Right atrium auricular region (tissue), 2 donors: ENCODE measurements at regions not wholly inside any gene's neighbourhood (a gene's known extent, or its start where the extent isn't known, plus 50 kb on each side); places are given as distances from the start of the nearest gene placed in this dataset.

Source experiments
- DNase-seq: peaks from one replicate; pipeline ENCODE4 v3.0.0-alpha.2; 2019; ENCODE audit warnings: low spot score
- H3K27ac ChIP-seq, 2 donors: fragments of 200-600 bp; sonication (generic); 1 replicate in 1 of 2; 2 replicates in 1 of 2; pipeline ENCODE4 v1.5.1; 2016 to 2019
- H3K27me3 ChIP-seq, 2 donors: fragments of 200-600 bp; sonication (generic); one replicate each; pipeline versions ENCODE4 v1.5.1 to v1.6.0; 2017 to 2019
- H3K36me3 ChIP-seq: fragments of 200-600 bp; sonication (generic); one replicate; pipeline ENCODE4 v1.5.1; 2016
- H3K4me1 ChIP-seq, 2 donors: fragments of 200-600 bp; sonication (generic); one replicate each; pipeline versions ENCODE4 v1.5.1 to v1.6.0; 2017 to 2019
- H3K4me3 ChIP-seq, 2 donors: fragments of 200-600 bp; sonication (generic); 1 replicate in 1 of 2; 2 replicates in 1 of 2; pipeline ENCODE4 v1.5.1; 2017 to 2019; ENCODE audit warnings: mild to moderate bottlenecking in 1 of 2, moderate library complexity in 1 of 2
- H3K9me3 ChIP-seq, 2 donors: fragments of 200-600 bp; sonication (generic); one replicate each; pipeline ENCODE4 v1.5.1; 2019
- CTCF ChIP-seq, 2 donors: fragments of 200-600 bp; sonication (generic); IDR thresholded peaks; one replicate each; pipeline ENCODE4 v1.5.1; 2019; ENCODE audit warnings: antibody characterized with exemption in 2 of 2

DNA sequence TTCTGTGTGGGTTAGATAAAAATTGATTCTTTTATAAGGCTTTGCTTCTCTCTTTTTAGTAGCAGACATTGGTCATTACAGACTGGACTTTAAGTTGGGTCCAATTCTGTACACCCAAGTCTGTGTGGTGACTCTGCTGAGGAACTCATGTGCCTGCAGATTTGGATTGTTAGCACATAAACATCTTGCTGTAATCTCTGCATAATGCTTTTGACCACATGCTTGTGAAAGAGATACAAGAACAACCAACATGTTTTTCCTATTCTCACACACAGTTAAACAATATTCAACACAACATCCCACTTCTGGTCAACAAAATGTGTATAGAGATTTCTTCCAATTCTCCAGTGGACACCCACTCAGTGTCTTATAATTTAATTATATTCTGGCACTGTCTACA is 270.1 kb downstream of the RDH14 start:
- Histone ChIP-seq H3K9me3 (no peaks in the 10 kb centered on the region), H3K4me3 (no peak overlapping the region), H3K4me1 (no peaks in the 10 kb centered on the region), H3K27ac (no peak overlapping the region), H3K27me3 (no peaks in the 10 kb centered on the region), H3K36me3 (no peaks in the 10 kb centered on the region)
- TF ChIP-seq CTCF (IDR thresholded peaks at IDR 0.05) = no peak
- no peak for DNase-seq

DNA sequence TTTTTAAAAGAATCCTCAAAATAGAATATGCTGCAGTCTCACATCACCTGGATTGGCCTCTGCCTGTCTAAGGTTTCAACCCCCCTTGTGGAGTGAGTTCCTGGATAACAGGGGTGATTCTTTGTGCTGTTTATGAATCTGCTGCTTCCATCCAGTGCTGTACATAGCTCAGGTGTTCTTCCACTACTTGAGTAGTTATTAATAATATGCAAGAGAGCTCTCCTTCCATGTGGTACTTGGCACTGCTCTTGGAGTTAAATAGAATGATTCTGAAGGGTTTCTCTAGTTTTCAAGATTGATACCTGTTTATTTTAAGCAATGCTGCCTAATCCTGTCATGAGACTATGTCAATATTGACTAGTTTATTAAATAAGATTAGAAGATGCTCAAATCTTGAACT is 273.6 kb downstream of the RDH14 start:
- DNase-seq = no peak
- Histone ChIP-seq H3K27me3 (no peaks in the 10 kb centered on the region), H3K4me1 (no peaks in the 10 kb centered on the region), H3K36me3 (no peaks in the 10 kb centered on the region), H3K27ac (no peak overlapping the region), H3K4me3 (no peak overlapping the region), H3K9me3 (no peaks in the 10 kb centered on the region)
- no peak for TF ChIP-seq CTCF (IDR thresholded peaks at IDR 0.05)

GRCh38 chr2:18284331-18284730 is 276.1 kb downstream of the RDH14 start:
- Histone ChIP-seq H3K36me3 (no peaks in the 10 kb centered on the region), H3K9me3 (no peaks in the 10 kb centered on the region), H3K4me1 (no peaks in the 10 kb centered on the region), H3K27me3 (no peaks in the 10 kb centered on the region), H3K4me3 (no peak overlapping the region), H3K27ac (no peak overlapping the region)
- no peak for DNase-seq
- TF ChIP-seq CTCF (IDR thresholded peaks at IDR 0.05) = no peak

DNA sequence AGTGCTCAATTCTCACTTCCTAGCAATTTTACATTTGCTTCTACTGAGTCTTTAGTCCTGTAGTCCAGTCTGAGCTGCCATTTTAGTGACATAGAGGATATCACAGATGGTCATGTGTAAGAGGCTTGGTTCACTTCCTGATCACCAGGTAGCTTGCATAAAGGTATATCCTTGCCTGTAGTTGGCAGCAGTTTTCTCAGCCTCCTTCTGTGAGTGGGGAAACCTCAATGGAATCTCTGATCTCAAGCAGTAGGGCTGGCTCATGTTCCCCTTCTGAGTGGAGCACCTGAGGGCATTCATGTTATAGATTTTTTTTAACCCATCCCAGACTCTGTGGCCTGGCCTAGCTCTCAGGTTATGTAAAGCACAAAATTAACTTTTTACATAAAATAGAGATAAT is 278.4 kb downstream of the RDH14 start:
- TF ChIP-seq CTCF (IDR thresholded peaks at IDR 0.05) = no peak
- no peaks in the 10 kb centered on the region for H3K36me3 ChIP-seq
- DNase-seq = no peak
- H3K9me3 ChIP-seq = no peaks in the 10 kb centered on the region
- no peak overlapping the region for H3K27ac ChIP-seq
- H3K27me3 ChIP-seq = no peaks in the 10 kb centered on the region
- no peak overlapping the region for H3K4me3 ChIP-seq
- no peaks in the 10 kb centered on the region for H3K4me1 ChIP-seq

DNA sequence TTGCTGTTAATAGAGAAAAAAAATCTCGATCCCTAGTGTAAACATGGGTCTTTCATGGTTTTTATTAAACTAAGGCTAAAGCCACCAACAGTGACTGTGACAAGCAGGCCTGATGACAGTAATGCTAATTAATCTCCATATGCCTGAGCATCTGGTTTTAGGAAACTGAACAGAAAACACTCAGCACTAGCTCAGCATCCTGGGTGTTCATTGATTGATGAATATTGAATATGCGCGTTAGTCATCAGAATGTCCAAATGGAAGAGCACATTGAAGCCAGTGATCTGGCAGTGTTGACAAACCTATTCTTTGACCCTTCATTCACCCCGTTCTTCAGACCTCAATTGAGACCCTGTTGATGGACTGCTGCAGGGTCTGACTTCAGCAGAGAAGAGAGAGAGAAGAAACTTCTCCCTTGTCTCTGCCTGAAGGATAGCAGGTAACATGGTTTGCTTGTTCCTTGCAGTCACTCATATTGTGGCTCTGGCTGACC is 283.8 kb downstream of the RDH14 start:
- TF ChIP-seq CTCF (IDR thresholded peaks at IDR 0.05) = no peak
- H3K4me1 ChIP-seq = no peaks in the 10 kb centered on the region
- no peaks in the 10 kb centered on the region for H3K9me3 ChIP-seq
- no peak overlapping the region for H3K27ac ChIP-seq
- no peak for DNase-seq
- no peaks in the 10 kb centered on the region for H3K36me3 ChIP-seq
- no peaks in the 10 kb centered on the region for H3K27me3 ChIP-seq
- H3K4me3 ChIP-seq = no peak overlapping the region

DNA sequence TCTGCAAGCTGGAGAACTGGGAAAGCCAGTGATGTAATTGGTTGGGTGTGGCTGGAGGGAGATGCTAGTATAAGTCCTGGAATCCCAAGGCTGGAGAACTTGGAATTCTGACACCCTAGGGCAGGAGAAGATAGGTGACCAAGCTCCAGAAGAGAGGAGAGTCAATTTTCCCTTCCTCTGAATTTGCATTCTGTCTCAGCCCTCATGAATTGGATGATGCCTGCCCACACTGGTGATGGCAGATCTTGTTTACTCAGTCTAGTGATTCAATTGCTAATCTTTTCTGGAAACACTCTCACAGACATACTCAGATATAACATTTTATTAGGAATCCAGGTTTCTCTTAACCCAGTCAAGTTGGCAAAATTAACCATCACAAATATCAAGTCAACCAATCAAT is 287.2 kb downstream of the RDH14 start:
- no peak for DNase-seq
- H3K36me3 ChIP-seq = no peaks in the 10 kb centered on the region
- no peak overlapping the region for H3K4me3 ChIP-seq
- no peaks in the 10 kb centered on the region for H3K9me3 ChIP-seq
- H3K27ac ChIP-seq = no peak overlapping the region
- no peaks in the 10 kb centered on the region for H3K27me3 ChIP-seq
- no peaks in the 10 kb centered on the region for H3K4me1 ChIP-seq
- TF ChIP-seq CTCF (IDR thresholded peaks at IDR 0.05) = no peak
